HepG2 (cell line): ENCODE measurements at regions not wholly inside any gene's neighbourhood (a gene's known extent, or its start where the extent isn't known, plus 50 kb on each side); places are given as distances from the start of the nearest gene placed in this dataset.

ENCODE experiments used
- ATAC-seq: fragments of 200-7000 bp; cut with Tn5 transposase; 3 replicates; pipeline ENCODE4 v1.9.1; 2020; ENCODE audit warnings: mild to moderate bottlenecking, moderate library complexity
- BruUV-seq: library from RNA; stranded (reverse); fragments of 400-500 nt; replicated peaks from 2 replicates; lab custom pipeline; 2021; lab: Mats Ljungman, UMichigan
- CTCF ChIA-PET: fragments of 300-600 bp; formaldehyde crosslinking; extraction: SDS; loops from one replicate; lab custom pipeline; 2021; ENCODE audit warnings: low total read pairs, inconsistent platforms, low intra/inter-chr PET ratio; lab: Yijun Ruan, JAX
- POLR2A ChIA-PET: fragments of 350-600 bp; sonication (Branson Sonifier 250); formaldehyde crosslinking; loops from one replicate; lab custom pipeline; 2020; ENCODE audit warnings: antibody characterized with exemption, inconsistent platforms; lab: Yijun Ruan, JAX
- DNase-seq: peaks from one replicate; pipeline ENCODE4 v3.0.0-alpha.2; 2015; ENCODE audit warnings: low spot score
- FAIRE-seq: peaks from 3 replicates; lab custom pipeline; 2011; peaks lifted over from hg19 to GRCh38; lab: Jason Lieb, UNC
- H2AFZ ChIP-seq: one replicate; pipeline ENCODE4 v1.6.1; 2011; ENCODE audit warnings: low read length, inconsistent platforms
- H3K27ac ChIP-seq: fragments of 300-600 bp; 3 replicates; pipeline ENCODE4 v1.8.0; 2011; ENCODE audit warnings: mixed run types, mild to moderate bottlenecking, mixed read lengths, low read length, inconsistent platforms; ENCODE audit not compliant: insufficient read depth; ENCODE audit errors: extremely low read length
- H3K27me3 ChIP-seq, 2 experiments: fragments of 200-600 bp in 1 of 2; 2 replicates in 1 of 2; 3 replicates in 1 of 2; pipeline versions ENCODE4 v1.6.0 to v1.8.0; 2011; ENCODE audit warnings: low read length in 2 of 2, mild to moderate bottlenecking in 2 of 2, moderate library complexity in 2 of 2, inconsistent platforms in 1 of 2; ENCODE audit not compliant: insufficient read depth in 2 of 2, control insufficient read depth in 1 of 2
- H3K36me3 ChIP-seq, 2 experiments: fragments of 200-600 bp in 1 of 2; replicated peaks in 1 of 2; 2 replicates in 1 of 2; 3 replicates in 1 of 2; pipeline versions ENCODE4 v1.5.1 to v1.8.0; 2011; ENCODE audit warnings: low read length in 2 of 2, inconsistent platforms in 1 of 2; ENCODE audit not compliant: insufficient read depth in 2 of 2, control insufficient read depth in 1 of 2
- H3K4me1 ChIP-seq: 2 replicates; pipeline ENCODE4 v1.5.1; 2012; ENCODE audit warnings: low read length, inconsistent platforms; ENCODE audit not compliant: insufficient read depth
- H3K4me2 ChIP-seq: 2 replicates; pipeline ENCODE4 v1.6.0; 2011; ENCODE audit warnings: low read depth, low read length, inconsistent platforms
- H3K4me3 ChIP-seq, 3 experiments: fragments of 200-600 bp in 1 of 3; sonication (generic), shearing (Covaris generic) in 1 of 3; replicated peaks in 1 of 3; 2 replicates each; pipeline ENCODE4 v1.5.1; 2011 to 2016; ENCODE audit warnings: low read length in 3 of 3, inconsistent platforms in 2 of 3, low read depth in 2 of 3, mild to moderate bottlenecking in 2 of 3, control low read depth in 1 of 3, mixed read lengths in 1 of 3; ENCODE audit not compliant: insufficient read depth in 1 of 3
- H3K79me2 ChIP-seq: one replicate; pipeline ENCODE4 v1.6.1; 2011; ENCODE audit warnings: low read length, inconsistent platforms; ENCODE audit not compliant: insufficient read depth
- H3K9ac ChIP-seq: 2 replicates; pipeline ENCODE4 v1.6.0; 2011; ENCODE audit warnings: mild to moderate bottlenecking, low read depth, low read length, inconsistent platforms; ENCODE audit not compliant: insufficient read depth
- H3K9me3 ChIP-seq: 2 replicates; pipeline ENCODE4 v1.5.1; 2012; ENCODE audit warnings: mild to moderate bottlenecking, low read length
- H4K20me1 ChIP-seq: 2 replicates; pipeline ENCODE4 v1.6.0; 2011; ENCODE audit warnings: inconsistent platforms, mild to moderate bottlenecking, low read length, moderate library complexity; ENCODE audit not compliant: insufficient read depth
- FOSL2 ChIP-seq: sonication (generic); formaldehyde crosslinking; IDR thresholded peaks from 2 replicates; pipeline ENCODE4 v1.4.0; 2020; ENCODE audit warnings: missing genetic modification reagents
- FOXK2 ChIP-seq: fragments of 450-650 bp; IDR thresholded peaks from 2 replicates; pipeline ENCODE4 v1.6.1; 2016
- GATA4 ChIP-seq: sonication (generic); IDR thresholded peaks from 2 replicates; pipeline ENCODE4 v1.6.1; 2016; ENCODE audit warnings: antibody characterized with exemption, low read depth, borderline replicate concordance
- GZF1 ChIP-seq: sonication (generic); formaldehyde crosslinking; IDR thresholded peaks from 2 replicates; pipeline ENCODE4 v1.5.1; 2020; ENCODE audit warnings: mild to moderate bottlenecking, missing genetic modification reagents
- HMGXB4 ChIP-seq, 2 experiments: sonication (generic) in 1 of 2; formaldehyde crosslinking in 1 of 2; IDR thresholded peaks; 2 replicates each; pipeline versions ENCODE4 v1.4.0 to v1.6.1; 2018 to 2020; ENCODE audit warnings: missing genetic modification reagents in 2 of 2, borderline replicate concordance in 1 of 2, low read depth in 1 of 2, mild to moderate bottlenecking in 1 of 2, missing biosample characterization in 1 of 2
- KAT8 ChIP-seq: IDR thresholded peaks from 2 replicates; pipeline ENCODE4 v1.6.1; 2016; ENCODE audit warnings: missing genetic modification reagents, missing compliant biosample characterization
- KDM1A ChIP-seq: IDR thresholded peaks from 2 replicates; pipeline ENCODE4 v1.6.1; 2016; ENCODE audit warnings: missing compliant biosample characterization
- MAFF ChIP-seq: IDR thresholded peaks from 2 replicates; pipeline ENCODE4 v1.6.1; 2011; ENCODE audit warnings: low read depth, low read length, improper control_type of control experiment
- MAFK ChIP-seq, 2 experiments: IDR thresholded peaks in 1 of 2; conservative IDR thresholded peaks in 1 of 2; 2 replicates each; pipeline ENCODE4 v1.6.1; 2011; ENCODE audit warnings: improper control_type of control experiment in 2 of 2, low read length in 2 of 2
- NFIB ChIP-seq: sonication (generic); formaldehyde crosslinking; IDR thresholded peaks from 2 replicates; pipeline ENCODE4 v1.9.0; 2021; ENCODE audit warnings: missing genetic modification reagents, mild to moderate bottlenecking, borderline replicate concordance
- NFKBIZ ChIP-seq: IDR thresholded peaks from 2 replicates; pipeline ENCODE4 v1.6.1; 2018; ENCODE audit warnings: missing genetic modification reagents, missing compliant biosample characterization
- RFX1 ChIP-seq: fragments of 450-650 bp; IDR thresholded peaks from 2 replicates; pipeline ENCODE4 v1.6.1; 2017
- RFX3 ChIP-seq: IDR thresholded peaks from 2 replicates; pipeline ENCODE4 v1.6.1; 2016; ENCODE audit warnings: missing biosample characterization, missing genetic modification reagents
- SOX6 ChIP-seq, 2 experiments: fragments of 450-650 bp in 1 of 2; sonication (generic) in 1 of 2; formaldehyde crosslinking in 1 of 2; IDR thresholded peaks; 2 replicates each; pipeline versions ENCODE4 v1.4.0 to v1.6.1; 2017 to 2020; ENCODE audit warnings: antibody characterized with exemption in 1 of 2, mild to moderate bottlenecking in 1 of 2, missing genetic modification reagents in 1 of 2
- ZNF326 ChIP-seq: sonication (generic); formaldehyde crosslinking; IDR thresholded peaks from 2 replicates; pipeline ENCODE4 v1.4.0; 2020; ENCODE audit warnings: missing genetic modification reagents, borderline replicate concordance
- ZNF672 ChIP-seq: sonication (generic); formaldehyde crosslinking; IDR thresholded peaks from 2 replicates; pipeline ENCODE4 v1.8.1; 2022; ENCODE audit warnings: missing genetic modification reagents
- ZNF770 ChIP-seq: sonication (generic); formaldehyde crosslinking; IDR thresholded peaks from 2 replicates; pipeline ENCODE4 v1.5.0; 2020; ENCODE audit warnings: mild to moderate bottlenecking, missing genetic modification reagents
- ZNF839 ChIP-seq: sonication (generic); formaldehyde crosslinking; IDR thresholded peaks from 2 replicates; pipeline ENCODE4 v1.4.0; 2020; ENCODE audit warnings: missing genetic modification reagents, mild to moderate bottlenecking, borderline replicate concordance
- WGBS: methylation state at CpG from one replicate; pipeline ENCODE4 v1.1.6; 2017; ENCODE audit warnings: low lambda C conversion rate; 5-methylcytosine and 5-hydroxymethylcytosine counted together
- in situ Hi-C: cut with HindIII; loops from 2 replicates; pipeline ENCODE4 v1.10.0; 2017; ENCODE audit warnings: low pct_unique_long_range_greater_than_20kb; ENCODE audit not compliant: extremely low pct_ligation_motif_present
- intact Hi-C: fragments of 100-400 bp; cut with micrococcal nuclease; formaldehyde crosslinking; loops from one replicate; pipeline ENCODE4 v1.10.0; 2022; ENCODE audit not compliant: unreplicated experiment
- TF ChIP-seq, protein P1 (sequence below): sonication (generic); formaldehyde crosslinking; IDR thresholded peaks from 2 replicates; pipeline ENCODE4 v1.8.0; 2022; ENCODE audit warnings: mild to moderate bottlenecking, missing genetic modification reagents, moderate library complexity

GRCh38 chr7:68613897-68614296 is 984.4 kb upstream of the AUTS2 start (continued):
- TF ChIP-seq HMGXB4 (CRISPR knock-in tag; IDR thresholded peaks at IDR 0.05; ENCODE audit: borderline replicate concordance in 1 of 2, low read depth in 1 of 2), result no peak
- TF ChIP-seq GZF1, result no peak
- no peak for TF ChIP-seq KDM1A (CRISPR knock-in tag)
- TF ChIP-seq NFIB (CRISPR knock-in tag), result no peak
- TF ChIP-seq, all 625 proteins: peak for 0

GRCh38 chr7:68619526-68619925 is 978.7 kb upstream of the AUTS2 start:
- H3K27ac ChIP-seq, result no peak overlapping the region
- H3K36me3 ChIP-seq, result no peaks in the 10 kb centered on the region
- intact Hi-C loops, result no loop called here
- H3K79me2 ChIP-seq, result no peaks in the 10 kb centered on the region
- TF ChIP-seq GATA4, result no peak
- no peak for TF ChIP-seq RFX3 (CRISPR knock-in tag)
- peak in 1 of 2 experiments; percentile 40; a peak in 1 of 4 replicates for TF ChIP-seq MAFK (conservative IDR thresholded peaks at IDR 0.05 in 1 of 2, IDR thresholded peaks at IDR 0.05 in 1 of 2; ENCODE audit: low read length in 2 of 2)
- no peak for TF ChIP-seq RFX1
- no peak for TF ChIP-seq ZNF839 (CRISPR knock-in tag)
- TF ChIP-seq ZNF326 (CRISPR knock-in tag), result no peak
- no peak for TF ChIP-seq KAT8 (CRISPR knock-in tag)
- no peak for TF ChIP-seq FOSL2 (CRISPR knock-in tag)
- no peak for TF ChIP-seq ZNF672 (CRISPR knock-in tag)
- TF ChIP-seq ZNF770, result no peak
- TF ChIP-seq, protein P1, sequence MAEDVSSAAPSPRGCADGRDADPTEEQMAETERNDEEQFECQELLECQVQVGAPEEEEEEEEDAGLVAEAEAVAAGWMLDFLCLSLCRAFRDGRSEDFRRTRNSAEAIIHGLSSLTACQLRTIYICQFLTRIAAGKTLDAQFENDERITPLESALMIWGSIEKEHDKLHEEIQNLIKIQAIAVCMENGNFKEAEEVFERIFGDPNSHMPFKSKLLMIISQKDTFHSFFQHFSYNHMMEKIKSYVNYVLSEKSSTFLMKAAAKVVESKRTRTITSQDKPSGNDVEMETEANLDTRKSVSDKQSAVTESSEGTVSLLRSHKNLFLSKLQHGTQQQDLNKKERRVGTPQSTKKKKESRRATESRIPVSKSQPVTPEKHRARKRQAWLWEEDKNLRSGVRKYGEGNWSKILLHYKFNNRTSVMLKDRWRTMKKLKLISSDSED, result no peak
- no peak for TF ChIP-seq SOX6 (IDR thresholded peaks at IDR 0.05)
- TF ChIP-seq SOX6 (CRISPR knock-in tag; IDR thresholded peaks at IDR 0.05), result no peak
- no peak for TF ChIP-seq NFKBIZ (CRISPR knock-in tag)
- TF ChIP-seq MAFF, result 0 out of 2 replicates have a peak, but pooled peaks have one; percentile 1
- no peak for TF ChIP-seq FOXK2
- TF ChIP-seq, all 625 proteins: peak for 2
- H4K20me1 ChIP-seq, result no peaks in the 10 kb centered on the region
- ChIA-PET CTCF (no interaction called here), POLR2A (no interaction called here)
- in situ Hi-C loops, result no loop called here
- ATAC-seq (no peak), DNase-seq (no peak), FAIRE-seq (no peak)
- no peaks in the 10 kb centered on the region for H3K27me3 ChIP-seq
- H3K4me3 ChIP-seq, result no peak overlapping the region
- no TSS peak for BruUV-seq
- peaks cover 55% of the 10 kb centered on the region for H3K9me3 ChIP-seq
- H3K4me2 ChIP-seq, result no peak overlapping the region
- no peak overlapping the region for H3K9ac ChIP-seq
- no peaks in the 10 kb centered on the region for H3K4me1 ChIP-seq
- 6% methylated on average over 3 of the region's 3 CpGs for WGBS
- no peak overlapping the region for H2AFZ ChIP-seq
